Ishikawa (cell line): ENCODE measurements at regions not wholly inside any gene's neighbourhood (a gene's known extent, or its start where the extent isn't known, plus 50 kb on each side); places are given as distances from the start of the nearest gene placed in this dataset.

Experiments
- CEBPB ChIP-seq: IDR thresholded peaks from 2 replicates; pipeline ENCODE4 v1.6.1; 2012
- CREB1 ChIP-seq: IDR thresholded peaks from 2 replicates; pipeline ENCODE4 v1.6.1; 2012; ENCODE audit warnings: low read depth
- EGR1 ChIP-seq: IDR thresholded peaks from 2 replicates; pipeline ENCODE4 v1.6.1; 2012
- EP300 ChIP-seq: IDR thresholded peaks from 2 replicates; pipeline ENCODE4 v1.6.1; 2012; ENCODE audit warnings: borderline replicate concordance
- FOXM1 ChIP-seq: IDR thresholded peaks from 2 replicates; pipeline ENCODE4 v1.6.1; 2012; ENCODE audit warnings: low read depth, borderline replicate concordance
- MAX ChIP-seq: IDR thresholded peaks from 2 replicates; pipeline ENCODE4 v1.6.1; 2012
- NFIC ChIP-seq: IDR thresholded peaks from 2 replicates; pipeline ENCODE4 v1.6.1; 2012
- RAD21 ChIP-seq: IDR thresholded peaks from 2 replicates; pipeline ENCODE4 v1.6.1; 2012; ENCODE audit warnings: low read depth
- REST ChIP-seq: IDR thresholded peaks from 2 replicates; pipeline ENCODE4 v1.6.1; 2012; ENCODE audit warnings: low read depth, mild to moderate bottlenecking
- TAF1 ChIP-seq: IDR thresholded peaks from 2 replicates; pipeline ENCODE4 v1.6.1; 2012; ENCODE audit warnings: low read depth, mild to moderate bottlenecking
- TCF12 ChIP-seq: IDR thresholded peaks from 2 replicates; pipeline ENCODE4 v1.6.1; 2012; ENCODE audit warnings: low read depth
- TEAD4 ChIP-seq: IDR thresholded peaks from 2 replicates; pipeline ENCODE4 v1.6.1; 2012
- USF1 ChIP-seq: IDR thresholded peaks from 2 replicates; pipeline ENCODE4 v1.6.1; 2012
- YY1 ChIP-seq: IDR thresholded peaks from 2 replicates; pipeline ENCODE4 v1.6.1; 2012; ENCODE audit warnings: low read depth
- ZBTB7A ChIP-seq: IDR thresholded peaks from 2 replicates; pipeline ENCODE4 v1.6.1; 2012; ENCODE audit warnings: low read depth

- TF ChIP-seq NFIC = no peak
- TF ChIP-seq TEAD4 = no peak
- TF ChIP-seq CEBPB = no peak
- TF ChIP-seq YY1 = no peak
- no peak for TF ChIP-seq TAF1
- no peak for TF ChIP-seq EGR1
- TF ChIP-seq EP300 = no peak
Measured at GRCh38 chr2:5923957-5924945, 232.1 kb downstream of the SOX11 start.

- TF ChIP-seq USF1 = no peak
- TF ChIP-seq TEAD4 = no peak
- TF ChIP-seq EGR1 = no peak
- no peak for TF ChIP-seq FOXM1
- no peak for TF ChIP-seq CEBPB
- no peak for TF ChIP-seq CREB1
- no peak for TF ChIP-seq TCF12
- TF ChIP-seq MAX = no peak
- no peak for TF ChIP-seq REST
Measured at GRCh38 chr2:5925604-5926003, 233.4 kb downstream of the SOX11 start.

- TF ChIP-seq CREB1 (no peak), YY1 (no peak), NFIC (no peak), TEAD4 (no peak), EP300 (no peak)
Measured at GRCh38 chr2:5926871-5927512, 234.8 kb downstream of the SOX11 start.

- no peak for TF ChIP-seq TAF1
- no peak for TF ChIP-seq FOXM1
Measured at GRCh38 chr2:5932556-5933469, 240.6 kb downstream of the SOX11 start.

- TF ChIP-seq TCF12 = no peak
- TF ChIP-seq FOXM1 = no peak
- no peak for TF ChIP-seq CREB1
- no peak for TF ChIP-seq TAF1
- no peak for TF ChIP-seq RAD21
Measured at GRCh38 chr2:5933669-5934068, 241.5 kb downstream of the SOX11 start.

GRCh38 chr2:5937321-5937720 lies 245.1 kb downstream of the SOX11 start:
- TF ChIP-seq FOXM1 (no peak), NFIC (no peak), CEBPB (no peak), EGR1 (no peak), YY1 (no peak), MAX (no peak), ZBTB7A (no peak), REST (no peak), EP300 (no peak), TCF12 (no peak), USF1 (no peak), CREB1 (no peak), TAF1 (no peak), RAD21 (no peak), TEAD4 (no peak)
